Neural cell (in vitro differentiated cells): ENCODE measurements at regions not wholly inside any gene's neighbourhood (a gene's known extent, or its start where the extent isn't known, plus 50 kb on each side); places are given as distances from the start of the nearest gene placed in this dataset.

ENCODE experiments used
- H2AFZ ChIP-seq: fragments of 200-600, 300-800 bp; sonication (generic), shearing (Covaris generic); 2 replicates; pipeline ENCODE4 v1.6.0; 2014; ENCODE audit warnings: low read depth, mild to moderate bottlenecking, antibody characterized with exemption, low read length, moderate library complexity
- H3F3A ChIP-seq: fragments of 200-600 bp; shearing (Covaris generic); 2 replicates; pipeline ENCODE4 v1.6.1; 2016; ENCODE audit warnings: mild to moderate bottlenecking, moderate library complexity, mixed read lengths, antibody characterized with exemption, low read length; ENCODE audit not compliant: insufficient read depth, poor library complexity, severe bottlenecking
- H3K27ac ChIP-seq: fragments of 200-600, 300-800 bp; sonication (generic), shearing (Covaris generic); 2 replicates; pipeline ENCODE4 v1.5.1; 2014; ENCODE audit warnings: mild to moderate bottlenecking, low read length, moderate library complexity
- H3K27me3 ChIP-seq: fragments of 300-800, 200-600 bp; sonication (generic), shearing (Covaris generic); 2 replicates; pipeline ENCODE4 v1.6.0; 2014; ENCODE audit warnings: mild to moderate bottlenecking, low read depth, low read length, moderate library complexity; ENCODE audit not compliant: insufficient read depth
- H3K36me3 ChIP-seq: fragments of 300-800, 200-600 bp; sonication (generic), shearing (Covaris generic); 2 replicates; pipeline ENCODE4 v1.5.1; 2014; ENCODE audit warnings: mild to moderate bottlenecking, antibody characterized with exemption, low read length, moderate library complexity; ENCODE audit not compliant: insufficient read depth
- H3K4me2 ChIP-seq: fragments of 300-800, 200-600 bp; sonication (generic), shearing (Covaris generic); 2 replicates; pipeline ENCODE4 v1.6.0; 2014; ENCODE audit warnings: mild to moderate bottlenecking, low read length
- H3K4me3 ChIP-seq: fragments of 300-800, 200-600 bp; sonication (generic), shearing (Covaris generic); 2 replicates; pipeline ENCODE4 v1.5.1; 2014; ENCODE audit warnings: mild to moderate bottlenecking, low read length, moderate library complexity
- H3K79me2 ChIP-seq: fragments of 200-600 bp; shearing (Covaris generic); replicated peaks from 2 replicates; pipeline ENCODE4 v1.6.0; 2014; ENCODE audit warnings: mild to moderate bottlenecking, low read length, moderate library complexity; ENCODE audit not compliant: insufficient read depth
- H3K9ac ChIP-seq: fragments of 300-800, 200-600 bp; sonication (generic), shearing (Covaris generic); 2 replicates; pipeline ENCODE4 v1.6.1; 2016; ENCODE audit warnings: mild to moderate bottlenecking, low read length, mixed read lengths
- H3K9me2 ChIP-seq: fragments of 200-600 bp; shearing (Covaris generic); 2 replicates; pipeline ENCODE4 v1.6.1; 2016; ENCODE audit warnings: mild to moderate bottlenecking, low read length, mixed read lengths; ENCODE audit not compliant: insufficient read depth
- H3K9me3 ChIP-seq: fragments of 200-600, 300-800 bp; sonication (generic), shearing (Covaris generic); 2 replicates; pipeline ENCODE4 v1.6.1; 2016; ENCODE audit warnings: mild to moderate bottlenecking, mixed run types, low read length, moderate library complexity, mixed read lengths
- H4K20me1 ChIP-seq: fragments of 200-600 bp; shearing (Covaris generic); 2 replicates; pipeline ENCODE4 v1.6.1; 2016; ENCODE audit warnings: mild to moderate bottlenecking, mixed run types; ENCODE audit not compliant: insufficient read depth
- EP300 ChIP-seq: fragments of 450-650 bp; conservative IDR thresholded peaks from 2 replicates; pipeline ENCODE4 v1.6.1; 2014; ENCODE audit warnings: antibody characterized with exemption, mild to moderate bottlenecking, moderate library complexity; ENCODE audit not compliant: poor library complexity, severe bottlenecking
- EZH2 ChIP-seq: fragments of 200-600, 300-800 bp; shearing (Covaris generic), sonication (generic); IDR thresholded peaks from 2 replicates; pipeline ENCODE4 v1.6.1; 2014; ENCODE audit warnings: antibody characterized with exemption, low read length, borderline replicate concordance, mild to moderate bottlenecking; ENCODE audit not compliant: insufficient read depth, poor library complexity, severe bottlenecking
- POLR2AphosphoS5 ChIP-seq: IDR thresholded peaks from 2 replicates; pipeline ENCODE4 v1.6.1; 2012
- RAD21 ChIP-seq: fragments of 450-650 bp; conservative IDR thresholded peaks from 2 replicates; pipeline ENCODE4 v1.6.1; 2014; ENCODE audit warnings: antibody characterized with exemption, mild to moderate bottlenecking, moderate library complexity
- TF ChIP-seq, protein P1 (sequence below): fragments of 450-650 bp; IDR thresholded peaks from 2 replicates; pipeline ENCODE4 v1.5.1; 2014; ENCODE audit warnings: antibody characterized with exemption, mild to moderate bottlenecking, moderate library complexity; ENCODE audit not compliant: poor library complexity, severe bottlenecking
- TF ChIP-seq, protein P2 (sequence below): IDR thresholded peaks from 2 replicates; pipeline ENCODE4 v1.6.1; 2012; ENCODE audit warnings: borderline replicate concordance

GRCh38 chr2:123415678-123416077 is 609.4 kb upstream of the CNTNAP5 start:
- H3K27me3 ChIP-seq: no peaks in the 10 kb centered on the region
- H3K9me2 ChIP-seq: no peaks in the 10 kb centered on the region
- H2AFZ ChIP-seq: no peak overlapping the region
- no peaks in the 10 kb centered on the region for H3K79me2 ChIP-seq
- H3K4me3 ChIP-seq: no peak overlapping the region
- H3K4me2 ChIP-seq: no peak overlapping the region
- H3K27ac ChIP-seq: no peak overlapping the region
- no peaks in the 10 kb centered on the region for H4K20me1 ChIP-seq
- H3K9me3 ChIP-seq: no peaks in the 10 kb centered on the region
- no peak overlapping the region for H3K9ac ChIP-seq
- no peaks in the 10 kb centered on the region for H3K36me3 ChIP-seq
- TF ChIP-seq, protein P1, sequence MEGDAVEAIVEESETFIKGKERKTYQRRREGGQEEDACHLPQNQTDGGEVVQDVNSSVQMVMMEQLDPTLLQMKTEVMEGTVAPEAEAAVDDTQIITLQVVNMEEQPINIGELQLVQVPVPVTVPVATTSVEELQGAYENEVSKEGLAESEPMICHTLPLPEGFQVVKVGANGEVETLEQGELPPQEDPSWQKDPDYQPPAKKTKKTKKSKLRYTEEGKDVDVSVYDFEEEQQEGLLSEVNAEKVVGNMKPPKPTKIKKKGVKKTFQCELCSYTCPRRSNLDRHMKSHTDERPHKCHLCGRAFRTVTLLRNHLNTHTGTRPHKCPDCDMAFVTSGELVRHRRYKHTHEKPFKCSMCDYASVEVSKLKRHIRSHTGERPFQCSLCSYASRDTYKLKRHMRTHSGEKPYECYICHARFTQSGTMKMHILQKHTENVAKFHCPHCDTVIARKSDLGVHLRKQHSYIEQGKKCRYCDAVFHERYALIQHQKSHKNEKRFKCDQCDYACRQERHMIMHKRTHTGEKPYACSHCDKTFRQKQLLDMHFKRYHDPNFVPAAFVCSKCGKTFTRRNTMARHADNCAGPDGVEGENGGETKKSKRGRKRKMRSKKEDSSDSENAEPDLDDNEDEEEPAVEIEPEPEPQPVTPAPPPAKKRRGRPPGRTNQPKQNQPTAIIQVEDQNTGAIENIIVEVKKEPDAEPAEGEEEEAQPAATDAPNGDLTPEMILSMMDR: no peak
- TF ChIP-seq POLR2AphosphoS5 (peak; percentile 87), EP300 (peak; percentile 95)
- peaks cover 3% of the 10 kb centered on the region for H3F3A ChIP-seq

DNA sequence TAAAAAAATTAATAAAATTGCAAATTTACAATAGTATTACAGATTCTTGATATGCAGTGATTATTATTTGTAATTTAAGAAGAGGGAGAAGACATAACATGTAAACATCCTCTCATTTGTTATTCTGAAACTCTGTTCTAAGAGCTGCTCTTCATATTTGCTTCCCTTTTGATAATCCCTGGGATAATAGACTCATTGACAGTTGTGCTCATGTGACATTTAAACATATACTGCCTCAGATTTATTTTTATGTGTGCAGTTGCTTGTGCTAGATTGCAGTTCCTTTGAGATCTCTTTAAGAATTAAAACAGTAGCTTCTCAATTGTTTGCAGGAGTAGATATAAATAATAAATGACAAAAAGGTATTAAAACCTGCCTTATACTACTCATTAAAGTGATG is 605.1 kb upstream of the CNTNAP5 start:
- H3K79me2 ChIP-seq: no peaks in the 10 kb centered on the region
- H3K4me2 ChIP-seq: no peak overlapping the region
- TF ChIP-seq, protein P1: no peak
- TF ChIP-seq POLR2AphosphoS5 (no peak), RAD21 (no peak), EZH2 (no peak)
- TF ChIP-seq, protein P2, sequence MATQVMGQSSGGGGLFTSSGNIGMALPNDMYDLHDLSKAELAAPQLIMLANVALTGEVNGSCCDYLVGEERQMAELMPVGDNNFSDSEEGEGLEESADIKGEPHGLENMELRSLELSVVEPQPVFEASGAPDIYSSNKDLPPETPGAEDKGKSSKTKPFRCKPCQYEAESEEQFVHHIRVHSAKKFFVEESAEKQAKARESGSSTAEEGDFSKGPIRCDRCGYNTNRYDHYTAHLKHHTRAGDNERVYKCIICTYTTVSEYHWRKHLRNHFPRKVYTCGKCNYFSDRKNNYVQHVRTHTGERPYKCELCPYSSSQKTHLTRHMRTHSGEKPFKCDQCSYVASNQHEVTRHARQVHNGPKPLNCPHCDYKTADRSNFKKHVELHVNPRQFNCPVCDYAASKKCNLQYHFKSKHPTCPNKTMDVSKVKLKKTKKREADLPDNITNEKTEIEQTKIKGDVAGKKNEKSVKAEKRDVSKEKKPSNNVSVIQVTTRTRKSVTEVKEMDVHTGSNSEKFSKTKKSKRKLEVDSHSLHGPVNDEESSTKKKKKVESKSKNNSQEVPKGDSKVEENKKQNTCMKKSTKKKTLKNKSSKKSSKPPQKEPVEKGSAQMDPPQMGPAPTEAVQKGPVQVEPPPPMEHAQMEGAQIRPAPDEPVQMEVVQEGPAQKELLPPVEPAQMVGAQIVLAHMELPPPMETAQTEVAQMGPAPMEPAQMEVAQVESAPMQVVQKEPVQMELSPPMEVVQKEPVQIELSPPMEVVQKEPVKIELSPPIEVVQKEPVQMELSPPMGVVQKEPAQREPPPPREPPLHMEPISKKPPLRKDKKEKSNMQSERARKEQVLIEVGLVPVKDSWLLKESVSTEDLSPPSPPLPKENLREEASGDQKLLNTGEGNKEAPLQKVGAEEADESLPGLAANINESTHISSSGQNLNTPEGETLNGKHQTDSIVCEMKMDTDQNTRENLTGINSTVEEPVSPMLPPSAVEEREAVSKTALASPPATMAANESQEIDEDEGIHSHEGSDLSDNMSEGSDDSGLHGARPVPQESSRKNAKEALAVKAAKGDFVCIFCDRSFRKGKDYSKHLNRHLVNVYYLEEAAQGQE: no peak
- H3K36me3 ChIP-seq: no peaks in the 10 kb centered on the region
- no peaks in the 10 kb centered on the region for H3K27me3 ChIP-seq
- H3F3A ChIP-seq: peaks cover 3% of the 10 kb centered on the region
- H3K9me3 ChIP-seq: no peaks in the 10 kb centered on the region
- H2AFZ ChIP-seq: no peak overlapping the region
- H4K20me1 ChIP-seq: no peaks in the 10 kb centered on the region
- H3K4me3 ChIP-seq: no peak overlapping the region
- H3K9ac ChIP-seq: no peak overlapping the region
- H3K9me2 ChIP-seq: no peaks in the 10 kb centered on the region
- no peak overlapping the region for H3K27ac ChIP-seq
